ENCODE measurements at regions not wholly inside any gene's neighbourhood (a gene's known extent, or its start where the extent isn't known, plus 50 kb on each side); places are given as distances from the start of the nearest gene placed in this dataset.

- POLR2A ChIA-PET: no interaction called here
Observed at GRCh38 chr1:64363616-64364015, 106.3 kb upstream of the CACHD1 start.

GRCh38 chr1:64366821-64367220 is 103.1 kb upstream of the CACHD1 start:
- intact Hi-C loops (cut with micrococcal nuclease): no loop called here
- Mint-ChIP-seq H3K4me1 (ENCODE audit: insufficient read depth, unreplicated experiment) (no peaks in the 10 kb centered on the region), H3K9me3 (ENCODE audit: unreplicated experiment) (no peaks in the 10 kb centered on the region), H3K36me3 (ENCODE audit: insufficient read depth, unreplicated experiment) (no peaks in the 10 kb centered on the region), H3K27me3 (ENCODE audit: insufficient read depth, unreplicated experiment) (no peaks in the 10 kb centered on the region), H3K27ac (ENCODE audit: low read depth, unreplicated experiment) (no peak overlapping the region), H3K4me3 (ENCODE audit: unreplicated experiment) (no peak overlapping the region)
- CTCF ChIA-PET: interaction anchor here (0.6 to 0.8 kb wide), 2 partner anchors 22 to 312 kb away, joined by 3 read pairs; no protein-coding TSS in a partner anchor
- no peak for TF ChIP-seq CTCF (IDR thresholded peaks at IDR 0.05; ENCODE audit: unreplicated experiment)
- BruUV-seq (replicated peaks): no TSS peak
- POLR2A ChIA-PET: no interaction called here
- DNase-seq (ENCODE audit: unreplicated experiment): no peak

More at GRCh38 chr1:64363616-64364015, 106.3 kb upstream of the CACHD1 start:
- TF ChIP-seq CTCF (IDR thresholded peaks at IDR 0.05; ENCODE audit: unreplicated experiment): no peak
- no TSS peak for BruUV-seq (replicated peaks)
- Mint-ChIP-seq H3K27ac (ENCODE audit: low read depth, unreplicated experiment) (no peak overlapping the region), H3K36me3 (ENCODE audit: insufficient read depth, unreplicated experiment) (no peaks in the 10 kb centered on the region), H3K4me1 (ENCODE audit: insufficient read depth, unreplicated experiment) (no peaks in the 10 kb centered on the region), H3K4me3 (ENCODE audit: unreplicated experiment) (no peak overlapping the region), H3K27me3 (ENCODE audit: insufficient read depth, unreplicated experiment) (no peaks in the 10 kb centered on the region), H3K9me3 (ENCODE audit: unreplicated experiment) (no peaks in the 10 kb centered on the region)
- no peak for DNase-seq (ENCODE audit: unreplicated experiment)
- intact Hi-C loops (cut with micrococcal nuclease): no loop called here
- CTCF ChIA-PET: no interaction called here

- H3K27me3 Mint-ChIP-seq (ENCODE audit: insufficient read depth, unreplicated experiment): no peaks in the 10 kb centered on the region
- no peak for TF ChIP-seq CTCF (IDR thresholded peaks at IDR 0.05; ENCODE audit: unreplicated experiment)
- H3K36me3 Mint-ChIP-seq (ENCODE audit: insufficient read depth, unreplicated experiment): no peaks in the 10 kb centered on the region
- DNase-seq (ENCODE audit: unreplicated experiment): no peak
- H3K4me3 Mint-ChIP-seq (ENCODE audit: unreplicated experiment): no peak overlapping the region
- H3K27ac Mint-ChIP-seq (ENCODE audit: low read depth, unreplicated experiment): no peak overlapping the region
- intact Hi-C loops (cut with micrococcal nuclease): no loop called here
- BruUV-seq (replicated peaks): no TSS peak
- no peaks in the 10 kb centered on the region for H3K9me3 Mint-ChIP-seq (ENCODE audit: unreplicated experiment)
- POLR2A ChIA-PET: no interaction called here
- CTCF ChIA-PET: interaction anchor here (0.8 kb wide), 1 partner anchor 13 kb away, joined by 3 read pairs; no protein-coding TSS in a partner anchor
- H3K4me1 Mint-ChIP-seq (ENCODE audit: insufficient read depth, unreplicated experiment): no peaks in the 10 kb centered on the region
Observed at GRCh38 chr1:64368344-64368743, 101.6 kb upstream of the CACHD1 start.

- Mint-ChIP-seq H3K36me3 (ENCODE audit: insufficient read depth, unreplicated experiment) (no peaks in the 10 kb centered on the region), H3K4me3 (ENCODE audit: unreplicated experiment) (no peak overlapping the region), H3K27me3 (ENCODE audit: insufficient read depth, unreplicated experiment) (no peaks in the 10 kb centered on the region), H3K27ac (ENCODE audit: low read depth, unreplicated experiment) (no peak overlapping the region), H3K4me1 (ENCODE audit: insufficient read depth, unreplicated experiment) (no peaks in the 10 kb centered on the region), H3K9me3 (ENCODE audit: unreplicated experiment) (no peaks in the 10 kb centered on the region)
- BruUV-seq (replicated peaks): no TSS peak
- no peak for DNase-seq (ENCODE audit: unreplicated experiment)
- ChIA-PET CTCF (no interaction called here), POLR2A (no interaction called here)
- intact Hi-C loops (cut with micrococcal nuclease): no loop called here
- no peak for TF ChIP-seq CTCF (IDR thresholded peaks at IDR 0.05; ENCODE audit: unreplicated experiment)
Observed at GRCh38 chr1:64378826-64379225, 91.1 kb upstream of the CACHD1 start.
